Renal pelvis (tissue), 1 donor: ENCODE measurements at regions not wholly inside any gene's neighbourhood (a gene's known extent, or its start where the extent isn't known, plus 50 kb on each side); places are given as distances from the start of the nearest gene placed in this dataset.
"Not testable (repeated sequence)": the region's sequence is repeated elsewhere in the genome, so short reads cannot be mapped to it uniquely, and the experiment has no call there.

Experiments
- DNase-seq: peaks from one replicate; pipeline ENCODE4 v3.0.0-alpha.2; 2013

- DNase-seq: no peak
These were observed 142.4 kb downstream of the ZFP64 start for GRCh38 chr20:52049001-52049731.

GRCh38 chr20:52047811-52048764, 143.5 kb downstream of the ZFP64 start:
- no peak for DNase-seq

GRCh38 chr20:52041966-52042365, 149.6 kb downstream of the ZFP64 start:
- no peak for DNase-seq

GRCh38 chr20:52039790-52040189, 151.8 kb downstream of the ZFP64 start:
- peak; percentile 86 for DNase-seq

- DNase-seq: not testable (repeated sequence)
These were observed 152.9 kb downstream of the ZFP64 start for GRCh38 chr20:52038632-52039031.

- DNase-seq: no peak
These were observed 154.2 kb downstream of the ZFP64 start for GRCh38 chr20:52037370-52037769.

GRCh38 chr20:52035977-52036376, 155.6 kb downstream of the ZFP64 start:
- no peak for DNase-seq

GRCh38 chr20:52035498-52035897, 156.1 kb downstream of the ZFP64 start:
- DNase-seq: no peak

- DNase-seq: no peak
These were observed 157.0 kb downstream of the ZFP64 start for GRCh38 chr20:52034581-52034980.

- DNase-seq: no peak
These were observed 158.3 kb downstream of the ZFP64 start for GRCh38 chr20:52033313-52033712.

GRCh38 chr20:52032304-52032683, 159.3 kb downstream of the ZFP64 start:
- not testable (repeated sequence) for DNase-seq

GRCh38 chr20:52031563-52032303, 159.8 kb downstream of the ZFP64 start:
- DNase-seq: peak; percentile 67

GRCh38 chr20:52031206-52031562, 160.4 kb downstream of the ZFP64 start:
- DNase-seq: no peak

GRCh38 chr20:52029129-52029528, 162.4 kb downstream of the ZFP64 start:
- DNase-seq: not testable (repeated sequence)

GRCh38 chr20:52025938-52026337, 165.6 kb downstream of the ZFP64 start:
- DNase-seq: no peak

- DNase-seq: no peak
These were observed 172.3 kb downstream of the ZFP64 start for GRCh38 chr20:52019313-52019712.

- DNase-seq: no peak
These were observed 173.8 kb downstream of the ZFP64 start for GRCh38 chr20:52017669-52018317.

- DNase-seq: no peak
These were observed 175.6 kb downstream of the ZFP64 start for GRCh38 chr20:52016022-52016421.

- DNase-seq: no peak
These were observed 176.4 kb downstream of the ZFP64 start for GRCh38 chr20:52015155-52015554.

GRCh38 chr20:52012079-52012478, 179.5 kb downstream of the ZFP64 start:
- no peak for DNase-seq

- no peak for DNase-seq
These were observed 180.5 kb downstream of the ZFP64 start for GRCh38 chr20:52011093-52011492.

GRCh38 chr20:52010541-52010940, 181.0 kb downstream of the ZFP64 start:
- DNase-seq: no peak
